ENCODE measurements at regions not wholly inside any gene's neighbourhood (a gene's known extent, or its start where the extent isn't known, plus 50 kb on each side); places are given as distances from the start of the nearest gene placed in this dataset.
"Not testable (repeated sequence)": the region's sequence is repeated elsewhere in the genome, so short reads cannot be mapped to it uniquely, and the experiment has no call there.

- Histone ChIP-seq H3K27me3 (replicated peaks; ENCODE audit: control insufficient read depth, insufficient read depth, low read length, poor library complexity, severe bottlenecking) (no peaks in the 10 kb centered on the region), H3K27ac (ENCODE audit: insufficient read depth, low read length, poor library complexity, severe bottlenecking) (no peak overlapping the region), H3K9me3 (ENCODE audit: control insufficient read depth, low read length) (no peaks in the 10 kb centered on the region), H3K36me3 (ENCODE audit: control insufficient read depth, insufficient read depth, low read length) (no peaks in the 10 kb centered on the region), H3K4me3 (ENCODE audit: insufficient read depth, low read depth, low read length, poor library complexity, severe bottlenecking) (no peak overlapping the region), H3K4me1 (ENCODE audit: control insufficient read depth, insufficient read depth, low read length, poor library complexity, severe bottlenecking) (no peaks in the 10 kb centered on the region)
- DNase-seq, result no peak
Observed at GRCh38 chr2:198622986-198623730, 818.8 kb downstream of the PLCL1 start.

GRCh38 chr2:198615972-198616371 is 811.6 kb downstream of the PLCL1 start:
- no peak overlapping the region for H3K27ac ChIP-seq (ENCODE audit: insufficient read depth, low read length, poor library complexity, severe bottlenecking)
- no peak for DNase-seq
- H3K27me3 ChIP-seq (replicated peaks; ENCODE audit: control insufficient read depth, insufficient read depth, low read length, poor library complexity, severe bottlenecking), result no peaks in the 10 kb centered on the region
- no peaks in the 10 kb centered on the region for H3K4me1 ChIP-seq (ENCODE audit: control insufficient read depth, insufficient read depth, low read length, poor library complexity, severe bottlenecking)
- H3K4me3 ChIP-seq (ENCODE audit: insufficient read depth, low read depth, low read length, poor library complexity, severe bottlenecking), result no peak overlapping the region
- H3K36me3 ChIP-seq (ENCODE audit: control insufficient read depth, insufficient read depth, low read length), result no peaks in the 10 kb centered on the region
- no peaks in the 10 kb centered on the region for H3K9me3 ChIP-seq (ENCODE audit: control insufficient read depth, low read length)

GRCh38 chr2:198611201-198611600 is 806.8 kb downstream of the PLCL1 start:
- H3K4me3 ChIP-seq (ENCODE audit: insufficient read depth, low read depth, low read length, poor library complexity, severe bottlenecking), result no peak overlapping the region
- no peaks in the 10 kb centered on the region for H3K36me3 ChIP-seq (ENCODE audit: control insufficient read depth, insufficient read depth, low read length)
- H3K27ac ChIP-seq (ENCODE audit: insufficient read depth, low read length, poor library complexity, severe bottlenecking), result no peak overlapping the region
- no peaks in the 10 kb centered on the region for H3K27me3 ChIP-seq (replicated peaks; ENCODE audit: control insufficient read depth, insufficient read depth, low read length, poor library complexity, severe bottlenecking)
- no peak for DNase-seq
- no peaks in the 10 kb centered on the region for H3K4me1 ChIP-seq (ENCODE audit: control insufficient read depth, insufficient read depth, low read length, poor library complexity, severe bottlenecking)
- no peaks in the 10 kb centered on the region for H3K9me3 ChIP-seq (ENCODE audit: control insufficient read depth, low read length)

GRCh38 chr2:198604599-198604998 is 800.2 kb downstream of the PLCL1 start:
- no peaks in the 10 kb centered on the region for H3K4me1 ChIP-seq (ENCODE audit: control insufficient read depth, insufficient read depth, low read length, poor library complexity, severe bottlenecking)
- DNase-seq, result no peak
- no peaks in the 10 kb centered on the region for H3K36me3 ChIP-seq (ENCODE audit: control insufficient read depth, insufficient read depth, low read length)
- H3K27me3 ChIP-seq (replicated peaks; ENCODE audit: control insufficient read depth, insufficient read depth, low read length, poor library complexity, severe bottlenecking), result no peaks in the 10 kb centered on the region
- H3K9me3 ChIP-seq (ENCODE audit: control insufficient read depth, low read length), result no peaks in the 10 kb centered on the region
- H3K27ac ChIP-seq (ENCODE audit: insufficient read depth, low read length, poor library complexity, severe bottlenecking), result no peak overlapping the region
- no peak overlapping the region for H3K4me3 ChIP-seq (ENCODE audit: insufficient read depth, low read depth, low read length, poor library complexity, severe bottlenecking)

GRCh38 chr2:198602986-198603385 is 798.6 kb downstream of the PLCL1 start:
- H3K4me1 ChIP-seq (ENCODE audit: control insufficient read depth, insufficient read depth, low read length, poor library complexity, severe bottlenecking); H3K36me3 ChIP-seq (ENCODE audit: control insufficient read depth, insufficient read depth, low read length); H3K4me3 ChIP-seq (ENCODE audit: insufficient read depth, low read depth, low read length, poor library complexity, severe bottlenecking); H3K9me3 ChIP-seq (ENCODE audit: control insufficient read depth, low read length); H3K27me3 ChIP-seq (replicated peaks; ENCODE audit: control insufficient read depth, insufficient read depth, low read length, poor library complexity, severe bottlenecking); DNase-seq; H3K27ac ChIP-seq (ENCODE audit: insufficient read depth, low read length, poor library complexity, severe bottlenecking): not testable (repeated sequence)

GRCh38 chr2:198597648-198598047 is 793.3 kb downstream of the PLCL1 start:
- Histone ChIP-seq H3K27me3 (replicated peaks; ENCODE audit: control insufficient read depth, insufficient read depth, low read length, poor library complexity, severe bottlenecking) (no peaks in the 10 kb centered on the region), H3K4me1 (ENCODE audit: control insufficient read depth, insufficient read depth, low read length, poor library complexity, severe bottlenecking) (no peaks in the 10 kb centered on the region)
- DNase-seq, result no peak

GRCh38 chr2:198596985-198597384 is 792.6 kb downstream of the PLCL1 start:
- H3K4me3 ChIP-seq (ENCODE audit: insufficient read depth, low read depth, low read length, poor library complexity, severe bottlenecking), result no peak overlapping the region

More at GRCh38 chr2:198597648-198598047, 793.3 kb downstream of the PLCL1 start:
- H3K27ac ChIP-seq (ENCODE audit: insufficient read depth, low read length, poor library complexity, severe bottlenecking), result no peak overlapping the region
- H3K4me3 ChIP-seq (ENCODE audit: insufficient read depth, low read depth, low read length, poor library complexity, severe bottlenecking), result no peak overlapping the region
- H3K36me3 ChIP-seq (ENCODE audit: control insufficient read depth, insufficient read depth, low read length), result no peaks in the 10 kb centered on the region
- H3K9me3 ChIP-seq (ENCODE audit: control insufficient read depth, low read length), result no peaks in the 10 kb centered on the region

GRCh38 chr2:198595721-198596120 is 791.3 kb downstream of the PLCL1 start:
- DNase-seq, result no peak
- Histone ChIP-seq H3K27me3 (replicated peaks; ENCODE audit: control insufficient read depth, insufficient read depth, low read length, poor library complexity, severe bottlenecking) (no peaks in the 10 kb centered on the region), H3K4me1 (ENCODE audit: control insufficient read depth, insufficient read depth, low read length, poor library complexity, severe bottlenecking) (no peaks in the 10 kb centered on the region), H3K27ac (ENCODE audit: insufficient read depth, low read length, poor library complexity, severe bottlenecking) (no peak overlapping the region), H3K4me3 (ENCODE audit: insufficient read depth, low read depth, low read length, poor library complexity, severe bottlenecking) (no peak overlapping the region), H3K9me3 (ENCODE audit: control insufficient read depth, low read length) (no peaks in the 10 kb centered on the region), H3K36me3 (ENCODE audit: control insufficient read depth, insufficient read depth, low read length) (no peaks in the 10 kb centered on the region)

More at GRCh38 chr2:198596985-198597384, 792.6 kb downstream of the PLCL1 start:
- H3K36me3 ChIP-seq (ENCODE audit: control insufficient read depth, insufficient read depth, low read length), result no peaks in the 10 kb centered on the region
- DNase-seq, result no peak
- no peaks in the 10 kb centered on the region for H3K9me3 ChIP-seq (ENCODE audit: control insufficient read depth, low read length)
- no peaks in the 10 kb centered on the region for H3K27me3 ChIP-seq (replicated peaks; ENCODE audit: control insufficient read depth, insufficient read depth, low read length, poor library complexity, severe bottlenecking)
- no peaks in the 10 kb centered on the region for H3K4me1 ChIP-seq (ENCODE audit: control insufficient read depth, insufficient read depth, low read length, poor library complexity, severe bottlenecking)
- H3K27ac ChIP-seq (ENCODE audit: insufficient read depth, low read length, poor library complexity, severe bottlenecking), result no peak overlapping the region

GRCh38 chr2:198591586-198591985 is 787.2 kb downstream of the PLCL1 start:
- H3K36me3 ChIP-seq (ENCODE audit: control insufficient read depth, insufficient read depth, low read length), result no peaks in the 10 kb centered on the region
- no peak for DNase-seq
- H3K9me3 ChIP-seq (ENCODE audit: control insufficient read depth, low read length), result no peaks in the 10 kb centered on the region
- no peaks in the 10 kb centered on the region for H3K27me3 ChIP-seq (replicated peaks; ENCODE audit: control insufficient read depth, insufficient read depth, low read length, poor library complexity, severe bottlenecking)
- no peaks in the 10 kb centered on the region for H3K4me1 ChIP-seq (ENCODE audit: control insufficient read depth, insufficient read depth, low read length, poor library complexity, severe bottlenecking)
- H3K4me3 ChIP-seq (ENCODE audit: insufficient read depth, low read depth, low read length, poor library complexity, severe bottlenecking), result no peak overlapping the region
- no peak overlapping the region for H3K27ac ChIP-seq (ENCODE audit: insufficient read depth, low read length, poor library complexity, severe bottlenecking)

GRCh38 chr2:198587741-198588140 is 783.3 kb downstream of the PLCL1 start:
- H3K9me3 ChIP-seq (ENCODE audit: control insufficient read depth, low read length), result no peaks in the 10 kb centered on the region
- H3K4me3 ChIP-seq (ENCODE audit: insufficient read depth, low read depth, low read length, poor library complexity, severe bottlenecking), result no peak overlapping the region
- no peaks in the 10 kb centered on the region for H3K27me3 ChIP-seq (replicated peaks; ENCODE audit: control insufficient read depth, insufficient read depth, low read length, poor library complexity, severe bottlenecking)
- H3K4me1 ChIP-seq (ENCODE audit: control insufficient read depth, insufficient read depth, low read length, poor library complexity, severe bottlenecking), result no peaks in the 10 kb centered on the region
- no peaks in the 10 kb centered on the region for H3K36me3 ChIP-seq (ENCODE audit: control insufficient read depth, insufficient read depth, low read length)
- H3K27ac ChIP-seq (ENCODE audit: insufficient read depth, low read length, poor library complexity, severe bottlenecking), result no peak overlapping the region
- DNase-seq, result no peak

Data from effector memory CD4-positive, alpha-beta T cell (primary cell).